NCI-H82 treated with DMSO at 0.1 percent for 48 hours (cell line): ENCODE measurements at regions not wholly inside any gene's neighbourhood (a gene's known extent, or its start where the extent isn't known, plus 50 kb on each side); places are given as distances from the start of the nearest gene placed in this dataset.
"Not testable (repeated sequence)": the region's sequence is repeated elsewhere in the genome, so short reads cannot be mapped to it uniquely, and the experiment has no call there.

Experiments used
- DNase-seq: peaks from one replicate; lab custom pipeline; 2025; ENCODE audit not compliant: unreplicated experiment; lab: John Stamatoyannopoulos, UW

DNA sequence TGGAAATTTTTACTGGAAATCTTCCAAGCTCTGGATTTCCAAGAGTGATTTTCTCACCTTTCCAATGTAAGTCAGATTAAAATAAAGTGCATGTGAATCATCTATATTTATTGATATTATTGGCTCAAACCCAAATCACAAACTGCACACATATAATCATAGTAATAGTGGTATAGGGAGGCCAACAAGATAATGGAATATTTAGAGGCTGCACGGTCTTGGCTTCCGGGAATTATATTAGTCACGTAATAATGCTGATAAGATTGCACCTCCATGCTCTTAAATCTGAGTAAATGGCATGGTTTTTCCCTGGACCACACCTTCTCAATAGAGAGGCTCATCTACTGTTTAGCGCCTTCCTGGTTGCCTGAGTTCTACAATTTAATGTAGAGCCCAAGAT is 567.1 kb upstream of the NR2F2 start:
- DNase-seq: no peak

DNA sequence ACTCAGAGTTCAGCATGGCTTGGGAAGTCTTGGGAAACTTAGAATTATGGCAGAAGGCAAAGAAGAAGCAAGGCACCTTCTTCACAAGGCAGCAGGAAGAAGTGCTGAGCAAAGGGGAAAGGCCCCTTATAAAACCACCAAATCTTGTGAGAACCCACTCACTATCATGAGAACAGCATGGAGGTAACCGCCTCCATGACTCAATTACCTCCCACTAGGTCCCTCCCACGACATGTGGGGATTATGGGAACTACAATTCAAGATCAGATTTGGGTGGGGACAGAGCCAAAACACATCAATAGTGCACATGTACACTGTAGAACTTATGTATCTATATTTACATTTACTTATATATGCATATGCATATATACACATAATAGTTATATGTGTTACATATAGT is 565.3 kb upstream of the NR2F2 start:
- DNase-seq: no peak

DNA sequence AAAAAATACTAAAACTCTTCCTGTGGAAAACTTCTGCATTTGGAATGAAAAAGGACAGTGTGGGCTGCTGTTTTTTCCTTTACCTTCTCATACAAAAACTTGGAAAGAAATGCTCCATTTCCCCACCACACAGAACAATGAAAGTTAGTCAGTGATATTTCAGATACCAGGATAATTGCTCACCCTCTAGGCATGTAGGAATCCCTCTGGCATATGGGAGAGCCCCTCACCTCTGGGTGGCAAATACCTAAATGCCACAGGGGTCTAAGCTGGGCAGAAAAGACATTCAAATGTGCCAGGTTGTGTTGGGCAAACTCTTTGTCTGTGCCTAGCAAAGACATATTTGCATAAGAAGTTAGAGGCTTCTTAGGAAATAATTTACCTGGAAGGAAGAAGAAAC is 560.3 kb upstream of the NR2F2 start:
- DNase-seq: no peak

GRCh38 chr15:95772982-95773381 is 557.5 kb upstream of the NR2F2 start:
- DNase-seq: no peak

DNA sequence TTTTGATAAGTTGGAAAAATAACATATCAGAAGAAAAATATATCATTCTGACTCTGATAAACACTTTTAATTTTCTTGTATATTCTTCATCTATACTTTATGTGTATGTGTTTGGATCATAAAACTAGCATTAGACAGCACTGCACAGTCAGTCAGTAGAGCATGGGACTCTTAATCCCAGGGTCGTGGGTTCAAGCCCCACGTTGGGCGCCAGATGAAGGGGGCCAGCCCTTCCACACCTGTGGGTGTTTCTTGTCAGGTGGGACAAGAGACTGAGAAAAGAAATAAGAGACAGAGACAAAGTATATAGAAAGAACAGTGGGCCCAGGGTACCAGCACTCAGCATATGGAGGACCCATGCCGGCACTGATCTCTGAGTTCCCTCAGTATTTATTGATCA is 546.0 kb upstream of the NR2F2 start:
- DNase-seq: no peak

DNA sequence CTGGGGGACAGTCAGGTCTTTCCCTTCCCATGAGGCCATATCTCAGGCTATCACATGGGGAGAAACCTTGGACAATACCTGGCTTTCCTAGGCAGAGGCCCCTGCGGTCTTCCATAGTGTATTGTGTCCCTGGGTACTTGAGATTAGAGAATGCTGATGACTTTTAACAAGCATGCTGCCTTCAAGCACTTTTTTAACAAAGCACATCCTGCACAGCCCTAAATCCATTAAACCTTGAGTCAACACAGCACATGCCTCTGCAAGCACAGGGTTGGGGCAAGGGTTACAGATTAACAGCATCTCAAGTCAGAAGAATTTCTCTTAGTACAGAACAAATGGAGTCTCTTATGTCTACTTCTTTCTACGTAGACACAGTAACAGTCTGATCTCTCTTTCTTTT is 545.2 kb upstream of the NR2F2 start:
- DNase-seq: not testable (repeated sequence)

DNA sequence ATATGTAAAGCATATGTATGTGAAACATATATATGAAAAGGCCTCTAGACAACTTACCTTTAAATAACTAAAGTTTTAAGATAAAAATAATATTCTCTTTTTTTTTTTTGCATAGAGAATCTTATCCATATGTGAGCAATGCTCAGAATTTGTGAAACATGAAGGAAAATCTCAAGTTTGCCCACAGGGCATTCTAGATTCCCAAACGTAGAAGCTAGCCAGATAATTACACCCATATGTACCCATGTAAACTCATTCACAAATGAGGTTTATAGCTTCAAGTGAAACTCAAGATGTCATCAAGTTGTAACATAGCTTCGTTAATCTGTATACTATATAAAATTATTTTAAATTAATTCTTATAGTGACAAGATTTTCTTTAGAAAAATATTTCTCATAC is 537.3 kb upstream of the NR2F2 start:
- no peak for DNase-seq

- DNase-seq: no peak
Measured at GRCh38 chr15:95795386-95795785, 535.1 kb upstream of the NR2F2 start.

DNA sequence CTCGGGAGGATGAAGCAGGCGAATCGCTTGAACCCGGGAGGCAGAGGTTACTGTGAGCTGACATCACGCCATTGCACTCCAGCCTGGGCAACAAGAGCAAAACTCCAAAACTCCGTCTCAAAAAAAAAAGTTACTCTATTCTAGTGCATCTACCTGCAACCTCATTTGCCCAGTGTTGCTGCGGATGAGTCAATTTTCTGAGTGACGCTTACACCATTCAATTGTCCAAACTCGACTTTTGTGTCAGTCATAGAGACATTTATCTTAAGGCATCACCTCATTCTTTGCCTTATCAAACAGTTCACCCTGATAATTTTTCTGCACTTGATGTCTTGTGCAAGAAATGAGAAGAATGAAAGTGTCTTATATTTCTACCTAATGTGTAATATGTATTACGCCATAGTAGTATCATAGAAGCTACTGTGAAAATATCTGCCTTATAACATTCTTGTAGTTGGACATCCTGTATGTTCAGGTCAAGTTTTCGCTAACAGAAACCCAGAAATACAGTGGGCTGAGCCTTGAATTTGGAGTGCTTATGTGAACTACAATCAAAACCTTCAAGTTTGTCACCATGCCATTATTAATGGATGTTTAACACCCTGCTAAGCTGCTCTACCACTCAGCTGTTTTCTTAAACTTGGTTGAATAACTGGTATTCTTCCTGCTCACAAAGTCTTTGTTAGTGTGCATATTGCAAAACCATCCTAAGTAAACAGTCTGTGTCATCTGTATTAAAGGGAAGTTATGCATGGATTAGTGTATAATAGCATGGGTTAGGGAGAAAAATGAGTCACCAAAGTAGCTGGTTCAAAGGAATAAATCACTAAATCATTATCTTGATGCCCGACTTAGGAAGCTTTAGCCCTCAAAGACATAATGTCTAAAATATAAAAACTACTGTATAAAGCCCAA is 531.0 kb upstream of the NR2F2 start:
- DNase-seq: no peak

DNA sequence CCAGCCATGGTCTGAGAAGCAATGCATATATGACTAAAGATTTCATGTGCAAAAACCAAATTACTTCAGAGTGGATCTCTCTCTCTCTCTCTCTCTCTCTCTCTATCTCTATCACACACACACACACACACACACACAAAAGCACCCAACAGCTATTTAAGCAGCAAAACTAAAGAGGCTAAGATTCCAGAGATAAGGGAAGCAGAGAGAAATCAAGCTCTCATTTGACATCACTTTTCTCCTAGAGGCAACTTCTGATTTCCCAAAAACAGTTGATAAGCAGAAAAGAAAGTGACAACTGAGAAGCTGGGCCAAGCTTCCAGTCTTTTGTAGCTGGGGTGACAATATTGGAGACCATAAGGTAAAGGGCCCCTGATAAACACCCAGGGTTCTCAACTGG is 526.0 kb upstream of the NR2F2 start:
- no peak for DNase-seq

- no peak for DNase-seq
Measured at GRCh38 chr15:95812491-95812890, 518.0 kb upstream of the NR2F2 start.

GRCh38 chr15:95814908-95815307 is 515.6 kb upstream of the NR2F2 start:
- no peak for DNase-seq

DNA sequence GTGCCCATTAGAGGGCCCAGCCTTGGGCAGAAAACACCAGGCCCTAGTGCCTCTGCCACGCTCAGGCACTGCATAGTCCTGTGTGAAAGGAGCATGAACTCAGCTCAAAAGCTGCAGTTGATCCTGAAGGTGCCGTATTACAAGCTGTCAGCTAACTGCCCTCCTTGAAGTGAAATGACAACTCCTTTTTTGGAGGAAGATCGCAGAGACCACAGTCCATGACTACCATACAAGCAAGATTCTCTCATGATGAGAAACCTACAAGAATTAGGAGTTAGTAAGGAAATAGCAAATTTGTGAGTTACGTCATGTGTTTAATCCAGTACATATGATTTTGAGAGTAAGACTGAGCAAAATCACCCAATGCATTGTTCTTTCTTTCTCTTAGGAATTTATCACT is 513.9 kb upstream of the NR2F2 start:
- no peak for DNase-seq

GRCh38 chr15:95822961-95823360 is 507.5 kb upstream of the NR2F2 start:
- no peak for DNase-seq

- DNase-seq: no peak
Measured at GRCh38 chr15:95825208-95825607, 505.3 kb upstream of the NR2F2 start.

- DNase-seq: peak; percentile 3
Measured at GRCh38 chr15:95825671-95826411, 504.7 kb upstream of the NR2F2 start.

DNA sequence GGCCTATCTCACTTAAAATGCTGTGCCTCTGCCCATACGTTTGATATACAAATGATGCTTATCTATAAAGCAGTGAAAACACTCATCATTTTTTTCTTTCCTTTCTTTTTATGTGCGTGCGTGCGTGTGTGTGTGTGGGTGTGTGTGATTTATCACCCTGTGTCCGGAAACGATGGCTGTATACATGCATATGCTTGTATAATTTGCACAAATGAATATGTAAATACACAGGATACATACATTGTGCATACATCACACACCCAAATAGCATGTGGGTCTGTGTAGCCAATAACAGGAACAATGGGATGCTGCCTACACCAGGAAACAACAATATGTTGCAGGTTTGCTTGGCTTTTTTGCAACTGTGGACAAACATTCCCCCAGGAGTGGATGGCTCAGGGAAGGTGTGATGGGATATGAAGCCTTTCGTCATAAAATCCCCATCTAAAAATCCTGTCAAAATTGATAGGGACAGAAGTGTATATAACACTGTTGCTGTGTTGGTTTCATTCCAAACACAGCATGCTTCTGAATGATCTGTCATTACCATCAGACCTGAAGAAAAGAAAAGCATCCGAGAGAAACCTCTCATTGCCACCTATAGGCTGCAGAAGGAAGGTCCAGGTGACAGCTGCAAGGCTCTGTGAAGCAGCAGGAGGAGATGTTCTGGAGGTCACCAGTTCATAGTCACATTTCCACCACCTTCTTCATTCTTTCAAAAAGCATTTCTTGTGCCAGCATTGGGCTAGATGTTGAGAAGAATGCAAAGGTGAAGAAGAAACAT is 503.9 kb upstream of the NR2F2 start:
- no peak for DNase-seq

DNA sequence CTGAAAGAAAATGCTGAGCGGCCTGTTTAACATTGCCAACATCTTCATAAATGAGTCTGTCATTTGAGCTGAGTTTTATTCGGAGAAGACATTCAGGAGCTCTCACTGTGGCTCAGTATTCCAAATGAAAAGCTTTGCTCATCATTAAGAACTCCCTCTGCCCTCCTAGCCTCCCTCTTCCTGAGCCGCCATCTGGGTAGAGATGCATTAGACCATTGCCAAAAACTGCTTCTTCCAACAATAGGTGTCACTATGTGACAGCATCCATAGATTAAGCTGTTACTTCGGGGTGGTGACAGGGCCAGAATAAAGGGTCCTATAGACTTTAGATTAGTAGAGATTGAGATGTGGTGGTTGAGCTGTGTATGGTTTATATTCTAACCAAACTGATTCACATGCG is 501.4 kb upstream of the NR2F2 start:
- no peak for DNase-seq

GRCh38 chr15:95830281-95830680 is 500.2 kb upstream of the NR2F2 start:
- DNase-seq: no peak

DNA sequence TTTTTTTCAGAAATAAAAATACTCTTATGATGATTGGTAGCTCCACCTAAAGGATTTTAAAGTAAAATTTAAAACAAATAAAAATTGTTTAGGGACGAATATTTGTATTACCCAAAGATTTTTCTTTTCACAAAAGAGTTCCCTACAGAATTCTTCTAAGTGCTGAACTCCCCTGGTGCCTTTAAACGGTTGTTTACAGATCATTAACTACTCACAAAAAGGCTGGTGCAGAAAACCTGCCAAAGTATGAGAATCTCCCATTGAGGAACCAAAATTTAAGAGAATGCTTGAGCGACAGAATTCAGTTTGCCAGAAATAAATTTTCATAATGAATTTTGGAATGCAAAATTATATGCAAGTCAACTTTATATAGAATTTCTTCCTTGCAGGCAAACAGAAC is 497.8 kb upstream of the NR2F2 start:
- DNase-seq: no peak

- no peak for DNase-seq
Measured at GRCh38 chr15:95834028-95834804, 496.3 kb upstream of the NR2F2 start.
